DOHH2 (cell line): ENCODE measurements at regions not wholly inside any gene's neighbourhood (a gene's known extent, or its start where the extent isn't known, plus 50 kb on each side); places are given as distances from the start of the nearest gene placed in this dataset.

Source experiments
- CTCF ChIP-seq: fragments of 200-600 bp; sonication (generic); IDR thresholded peaks from one replicate; pipeline ENCODE4 v1.5.1; 2014; ENCODE audit warnings: antibody characterized with exemption, mild to moderate bottlenecking, low read depth, low read length; ENCODE audit not compliant: poor library complexity, severe bottlenecking
- EZH2phosphoT487 ChIP-seq: fragments of 200-600 bp; sonication (generic); IDR thresholded peaks from 2 replicates; pipeline ENCODE4 v1.6.1; 2017; ENCODE audit warnings: borderline replicate concordance, mild to moderate bottlenecking, antibody characterized with exemption, low read length, moderate library complexity, mixed read lengths

- TF ChIP-seq CTCF = no peak
- TF ChIP-seq EZH2phosphoT487 = no peak
These were observed 60.4 kb upstream of the BTG1 start for GRCh38 chr12:92206011-92206410.
